HEK293 (cell line): ENCODE measurements at regions not wholly inside any gene's neighbourhood (a gene's known extent, or its start where the extent isn't known, plus 50 kb on each side); places are given as distances from the start of the nearest gene placed in this dataset.

Experiments
- CTCF ChIP-seq: fragments of 450-650 bp; formaldehyde crosslinking; IDR thresholded peaks from 2 replicates; pipeline ENCODE4 v1.5.1; 2016; ENCODE audit warnings: missing biosample characterization, missing genetic modification characterization
- PBX3 ChIP-seq: sonication (generic); formaldehyde crosslinking; IDR thresholded peaks from 2 replicates; pipeline ENCODE4 v1.8.1; 2022; ENCODE audit warnings: mild to moderate bottlenecking, moderate library complexity, missing genetic modification reagents
- RBAK ChIP-seq: fragments of 450-650 bp; formaldehyde crosslinking; IDR thresholded peaks from 2 replicates; pipeline ENCODE4 v1.5.1; 2016; ENCODE audit warnings: missing biosample characterization, missing genetic modification characterization
- YY1 ChIP-seq: fragments of 450-650 bp; formaldehyde crosslinking; IDR thresholded peaks from 2 replicates; pipeline ENCODE4 v1.5.1; 2018; ENCODE audit warnings: missing biosample characterization, missing genetic modification characterization
- ZNF16 ChIP-seq: fragments of 450-650 bp; formaldehyde crosslinking; IDR thresholded peaks from 2 replicates; pipeline ENCODE4 v1.5.1; 2016; ENCODE audit warnings: low read depth, missing biosample characterization, missing genetic modification characterization
- ZNF23 ChIP-seq: fragments of 450-650 bp; formaldehyde crosslinking; IDR thresholded peaks from 2 replicates; pipeline ENCODE4 v1.5.1; 2016; ENCODE audit warnings: missing biosample characterization, missing genetic modification characterization, borderline replicate concordance
- ZNF274 ChIP-seq, 2 experiments: fragments of 200-500 bp in 1 of 2; fragments of 450-650 bp in 1 of 2; sonication (Bioruptor generic) in 1 of 2; formaldehyde crosslinking in 1 of 2; IDR thresholded peaks; 2 replicates each; pipeline versions ENCODE4 v1.5.1 to v1.6.1; 2014 to 2016; ENCODE audit warnings: borderline replicate concordance in 1 of 2, inconsistent platforms in 1 of 2, low read length in 1 of 2, missing biosample characterization in 1 of 2, missing genetic modification characterization in 1 of 2
- ZNF335 ChIP-seq: fragments of 450-650 bp; formaldehyde crosslinking; conservative IDR thresholded peaks from 2 replicates; pipeline ENCODE4 v1.5.1; 2016; ENCODE audit warnings: missing biosample characterization, missing genetic modification characterization
- ZNF473 ChIP-seq: fragments of 450-650 bp; formaldehyde crosslinking; IDR thresholded peaks from 2 replicates; pipeline ENCODE4 v1.5.1; 2017; ENCODE audit warnings: missing biosample characterization, missing genetic modification characterization
- ZNF777 ChIP-seq: fragments of 450-650 bp; formaldehyde crosslinking; IDR thresholded peaks from 2 replicates; pipeline ENCODE4 v1.5.1; 2017; ENCODE audit warnings: missing biosample characterization, missing genetic modification characterization, borderline replicate concordance
- ZNF792 ChIP-seq: fragments of 450-650 bp; formaldehyde crosslinking; IDR thresholded peaks from 2 replicates; pipeline ENCODE4 v1.5.1; 2016; ENCODE audit warnings: missing biosample characterization, missing genetic modification characterization

GRCh38 chr10:44017483-44018145, 367.3 kb downstream of the CXCL12 start:
- TF ChIP-seq CTCF (tag by site-specific recombination) (no peak), PBX3 (CRISPR knock-in tag) (no peak), ZNF335 (tag by site-specific recombination) (no peak), YY1 (tag by site-specific recombination) (no peak), ZNF16 (no peak), ZNF274 (IDR thresholded peaks at IDR 0.05; ENCODE audit: low read length) (no peak), ZNF274 (tag by site-specific recombination; IDR thresholded peaks at IDR 0.05; ENCODE audit: borderline replicate concordance) (no peak), ZNF777 (tag by site-specific recombination) (no peak), ZNF23 (tag by site-specific recombination) (no peak), ZNF473 (no peak), RBAK (no peak), ZNF792 (no peak)
